Subcutaneous abdominal adipose tissue (tissue), 5 donors: ENCODE measurements at regions not wholly inside any gene's neighbourhood (a gene's known extent, or its start where the extent isn't known, plus 50 kb on each side); places are given as distances from the start of the nearest gene placed in this dataset.

Experiments used
- H3K27ac ChIP-seq: one replicate; pipeline ENCODE4 v1.7.0; 2013; ENCODE audit warnings: low read depth, mild to moderate bottlenecking, inconsistent platforms, low read length, moderate library complexity
- H3K27me3 ChIP-seq, 5 donors: one replicate each; pipeline ENCODE4 v1.7.0; 2013; ENCODE audit warnings: low read length in 5 of 5, inconsistent platforms in 1 of 5; ENCODE audit not compliant: control insufficient read depth in 5 of 5, insufficient read depth in 4 of 5
- H3K36me3 ChIP-seq, 5 donors: one replicate each; pipeline ENCODE4 v1.7.0; 2013; ENCODE audit warnings: low read length in 5 of 5; ENCODE audit not compliant: control insufficient read depth in 5 of 5, insufficient read depth in 5 of 5
- H3K4me1 ChIP-seq, 5 donors: one replicate each; pipeline ENCODE4 v1.7.0; 2013; ENCODE audit warnings: low read length in 5 of 5, mild to moderate bottlenecking in 3 of 5, moderate library complexity in 1 of 5; ENCODE audit not compliant: control insufficient read depth in 5 of 5, insufficient read depth in 5 of 5
- H3K4me3 ChIP-seq, 5 donors: one replicate each; pipeline ENCODE4 v1.7.0; 2013; ENCODE audit warnings: low read length in 5 of 5, low read depth in 1 of 5
- H3K9ac ChIP-seq, 5 donors: one replicate each; pipeline ENCODE4 v1.7.0; 2013; ENCODE audit warnings: low read length in 5 of 5, mild to moderate bottlenecking in 4 of 5, moderate library complexity in 3 of 5
- H3K9me3 ChIP-seq, 5 donors: one replicate each; pipeline ENCODE4 v1.7.0; 2013; ENCODE audit warnings: low read length in 5 of 5; ENCODE audit not compliant: control insufficient read depth in 5 of 5
- donor health status: healthy.
- donor health status: healthy.
- donor health status: healthy.
- donor health status: healthy.
- donor health status: healthy.

DNA sequence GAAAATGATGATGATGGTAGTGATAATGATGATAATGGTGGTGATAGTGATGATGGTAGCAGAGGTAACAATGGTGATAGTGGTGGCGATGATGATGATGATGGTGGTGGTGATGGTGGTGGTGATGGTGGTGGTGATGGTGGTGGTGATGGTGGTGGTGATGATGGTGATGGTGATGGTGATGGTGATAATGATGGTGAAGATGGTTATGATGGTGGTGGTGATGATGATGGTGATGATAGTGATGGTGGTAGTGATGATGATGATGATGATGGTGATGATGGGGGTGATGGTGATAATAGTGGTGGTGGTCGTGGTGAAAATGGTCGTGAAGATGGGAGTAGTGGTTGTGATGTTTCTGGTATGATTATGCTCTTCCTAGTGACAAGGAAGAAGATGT is 581.8 kb downstream of the HS3ST4 start:
- H3K4me1 ChIP-seq = no peaks in the 10 kb centered on the region
- H3K36me3 ChIP-seq = no peaks in the 10 kb centered on the region
- no peak overlapping the region for H3K9ac ChIP-seq

DNA sequence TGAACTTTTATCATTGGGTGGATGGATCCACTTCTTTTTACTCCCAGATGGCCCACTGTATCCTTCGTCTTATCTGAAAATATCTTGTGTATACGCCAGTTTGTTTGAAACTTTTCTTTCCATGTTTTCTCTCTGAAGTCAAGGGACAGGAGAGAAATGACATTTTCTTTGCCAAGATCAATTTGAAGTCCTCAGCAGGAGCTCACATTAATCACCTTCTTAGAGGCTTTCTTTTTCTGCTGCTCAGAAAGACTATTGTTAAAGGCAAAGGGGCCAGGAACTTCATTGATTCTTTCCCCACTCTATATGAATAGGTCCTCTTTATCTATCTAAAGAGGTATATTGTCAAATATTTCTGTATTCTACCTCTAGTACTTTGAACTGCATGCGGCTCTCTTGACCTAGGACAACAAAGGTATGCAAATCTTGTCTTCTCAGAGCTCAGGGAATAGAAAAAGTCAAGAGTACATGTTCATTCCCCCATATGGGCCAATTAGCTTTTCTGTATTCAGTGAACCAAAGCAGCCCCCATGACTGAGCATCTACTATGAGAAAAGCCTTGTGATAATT is 583.3 kb downstream of the HS3ST4 start:
- Histone ChIP-seq H3K9ac (no peak overlapping the region), H3K36me3 (no peaks in the 10 kb centered on the region), H3K27me3 (no peaks in the 10 kb centered on the region), H3K4me3 (no peak overlapping the region), H3K9me3 (peaks cover 0 to 17% (median 5%) of the 10 kb centered on the region in 5 donors), H3K4me1 (no peaks in the 10 kb centered on the region), H3K27ac (no peak overlapping the region)

More for the DNA sequence above, 581.8 kb downstream of the HS3ST4 start:
- Histone ChIP-seq H3K27ac (no peak overlapping the region), H3K27me3 (no peaks in the 10 kb centered on the region), H3K4me3 (no peak overlapping the region), H3K9me3 (peaks cover 0 to 13% (median 5%) of the 10 kb centered on the region in 5 donors)

GRCh38 chr16:26276289-26276688 is 584.5 kb downstream of the HS3ST4 start:
- Histone ChIP-seq H3K9me3 (peaks cover 0 to 17% (median 5%) of the 10 kb centered on the region in 5 donors), H3K9ac (no peak overlapping the region), H3K4me1 (no peaks in the 10 kb centered on the region), H3K27ac (no peak overlapping the region), H3K27me3 (no peaks in the 10 kb centered on the region), H3K36me3 (no peaks in the 10 kb centered on the region), H3K4me3 (no peak overlapping the region)

GRCh38 chr16:26281381-26282110 is 589.8 kb downstream of the HS3ST4 start:
- Histone ChIP-seq H3K27me3 (no peaks in the 10 kb centered on the region), H3K27ac (no peak overlapping the region), H3K36me3 (no peaks in the 10 kb centered on the region), H3K9me3 (peaks cover 0 to 16% (median 3%) of the 10 kb centered on the region in 5 donors), H3K4me1 (no peaks in the 10 kb centered on the region), H3K9ac (no peak overlapping the region), H3K4me3 (no peak overlapping the region)

GRCh38 chr16:26295625-26296304 is 604.0 kb downstream of the HS3ST4 start:
- no peak overlapping the region for H3K4me3 ChIP-seq
- H3K9ac ChIP-seq = no peak overlapping the region
- H3K27me3 ChIP-seq = peaks cover 0 to 4% (median 2%) of the 10 kb centered on the region in 5 donors
- no peaks in the 10 kb centered on the region for H3K4me1 ChIP-seq
- no peak overlapping the region for H3K27ac ChIP-seq
- no peaks in the 10 kb centered on the region for H3K9me3 ChIP-seq
- H3K36me3 ChIP-seq = no peaks in the 10 kb centered on the region

GRCh38 chr16:26301516-26301915 is 609.8 kb downstream of the HS3ST4 start:
- no peaks in the 10 kb centered on the region for H3K9me3 ChIP-seq
- no peaks in the 10 kb centered on the region for H3K36me3 ChIP-seq
- H3K27ac ChIP-seq = no peak overlapping the region
- H3K4me1 ChIP-seq = no peaks in the 10 kb centered on the region
- no peaks in the 10 kb centered on the region for H3K27me3 ChIP-seq
- H3K9ac ChIP-seq = no peak overlapping the region
- H3K4me3 ChIP-seq = no peak overlapping the region

DNA sequence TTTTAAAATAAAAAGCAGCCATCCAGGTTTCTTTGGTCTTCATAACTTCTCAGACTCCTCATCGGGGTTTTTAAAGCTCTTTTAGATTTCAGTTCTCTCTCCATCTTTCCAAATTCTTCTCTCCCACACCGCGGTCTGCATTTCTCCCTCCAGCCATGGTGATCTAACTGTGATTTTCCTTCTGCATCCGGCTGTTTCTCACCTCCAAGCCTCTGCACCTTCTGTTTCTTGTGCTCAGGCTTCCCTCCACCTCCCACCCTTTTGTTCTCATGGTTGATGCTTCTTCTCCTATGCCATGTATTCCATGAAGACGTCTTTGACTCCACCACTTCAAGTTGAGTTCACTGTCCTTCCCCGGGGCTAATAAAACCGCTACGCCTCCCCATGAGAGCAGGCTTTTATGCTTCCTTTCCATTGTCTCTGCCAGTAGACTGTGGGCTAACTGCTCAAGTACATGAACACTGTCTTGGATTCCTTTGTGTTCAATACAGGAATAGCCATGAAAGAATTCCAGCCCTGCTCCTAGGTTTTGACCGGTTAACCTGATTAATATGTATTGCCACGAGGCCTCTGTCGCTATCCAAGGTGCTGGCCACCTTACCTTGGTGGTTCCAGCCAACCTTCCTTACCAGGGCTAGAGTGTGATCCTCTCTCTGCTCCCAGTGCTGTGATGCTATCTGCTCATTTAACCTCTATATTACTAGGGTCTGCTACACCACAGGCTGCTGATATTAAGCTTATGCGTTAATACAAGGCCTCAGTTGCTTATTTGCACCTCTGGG is 625.1 kb downstream of the HS3ST4 start:
- Histone ChIP-seq H3K9ac (no peak overlapping the region), H3K4me1 (no peaks in the 10 kb centered on the region), H3K36me3 (no peaks in the 10 kb centered on the region), H3K27ac (no peak overlapping the region), H3K9me3 (no peaks in the 10 kb centered on the region), H3K4me3 (no peak overlapping the region), H3K27me3 (no peaks in the 10 kb centered on the region)

- no peaks in the 10 kb centered on the region for H3K36me3 ChIP-seq
Measured at GRCh38 chr16:26317885-26318284, 626.1 kb downstream of the HS3ST4 start.

GRCh38 chr16:26330654-26331053 is 638.9 kb downstream of the HS3ST4 start:
- no peak overlapping the region for H3K4me3 ChIP-seq
- H3K9me3 ChIP-seq = peaks cover 4 to 10% (median 7%) of the 10 kb centered on the region in 5 donors
- H3K4me1 ChIP-seq = no peaks in the 10 kb centered on the region
- no peaks in the 10 kb centered on the region for H3K27me3 ChIP-seq
- H3K9ac ChIP-seq = no peak overlapping the region
- H3K36me3 ChIP-seq = no peaks in the 10 kb centered on the region
- no peak overlapping the region for H3K27ac ChIP-seq

More at GRCh38 chr16:26317885-26318284, 626.1 kb downstream of the HS3ST4 start:
- H3K9ac ChIP-seq = no peak overlapping the region
- no peak overlapping the region for H3K27ac ChIP-seq
- no peaks in the 10 kb centered on the region for H3K9me3 ChIP-seq
- H3K4me1 ChIP-seq = no peaks in the 10 kb centered on the region
- H3K4me3 ChIP-seq = no peak overlapping the region
- H3K27me3 ChIP-seq = no peaks in the 10 kb centered on the region
